Left colon (tissue), 2 donors: ENCODE measurements at regions not wholly inside any gene's neighbourhood (a gene's known extent, or its start where the extent isn't known, plus 50 kb on each side); places are given as distances from the start of the nearest gene placed in this dataset.

Source experiments
- ATAC-seq: fragments of 200-7000 bp; cut with Tn5 transposase; one replicate; pipeline ENCODE4 v1.9.1; 2020; ENCODE audit warnings: mild to moderate bottlenecking, moderate library complexity
- DNase-seq, 2 donors: peaks; one replicate each; pipeline ENCODE4 v3.0.0-alpha.2; 2020
- intact Hi-C, 2 donors: fragments of 100-400 bp; cut with DNase I in 1 of 2; cut with micrococcal nuclease in 1 of 2; formaldehyde crosslinking; loops; one replicate each; pipeline versions ENCODE4 v1.11.2 to v1.14.0; 2022; cut with DNase I, micrococcal nuclease
- donor health status: DM: no; HTN: no; CAD: no.
- donor health status: DM: yes; HTN: yes; CAD: no.

DNA sequence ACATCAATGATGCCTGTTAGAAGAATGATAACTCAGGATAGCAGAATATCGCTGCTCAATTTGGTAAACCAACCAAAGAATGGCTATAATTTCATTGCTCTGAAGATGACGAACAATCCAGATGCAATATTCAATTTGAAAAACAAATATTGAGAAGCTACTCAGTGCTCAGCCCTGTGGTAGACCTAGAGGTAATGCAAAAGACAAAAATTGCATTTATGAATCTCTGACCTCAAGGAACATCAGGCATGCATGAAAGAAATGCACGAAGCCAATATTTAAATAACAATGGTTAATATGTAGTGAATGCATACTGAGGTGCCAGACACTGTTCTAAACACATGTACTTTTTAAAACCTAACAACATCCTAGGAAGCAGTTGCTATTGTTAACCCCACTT lies 298.6 kb upstream of the TMTC1 start:
- DNase-seq (no peak), ATAC-seq (no peak)
- intact Hi-C loops: no loop called here

GRCh38 chr12:30074916-30075315 lies 291.2 kb upstream of the TMTC1 start:
- intact Hi-C loops: no loop called here
- no peak for ATAC-seq

DNA sequence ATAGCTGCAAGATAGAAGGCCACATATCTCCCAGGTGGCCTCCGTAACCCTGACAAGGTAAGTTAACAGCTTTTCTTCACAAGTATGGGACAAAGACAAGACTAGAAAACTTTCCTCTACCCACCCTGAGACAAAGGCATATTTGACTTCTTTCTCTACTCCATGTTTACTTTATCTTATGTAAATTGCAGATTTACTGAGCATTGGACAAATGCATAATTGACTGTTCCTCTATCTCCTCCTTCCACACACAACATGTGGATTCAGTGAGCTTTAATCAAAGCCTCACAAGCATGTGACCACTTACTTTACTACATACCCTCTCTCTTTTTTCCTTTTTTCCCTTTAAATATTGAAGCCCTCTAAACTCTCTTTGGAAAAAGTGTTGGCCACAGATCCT lies 289.1 kb upstream of the TMTC1 start:
- ATAC-seq (no peak), DNase-seq (no peak)
- intact Hi-C loops: no loop called here

More at GRCh38 chr12:30074916-30075315, 291.2 kb upstream of the TMTC1 start:
- no peak for DNase-seq

DNA sequence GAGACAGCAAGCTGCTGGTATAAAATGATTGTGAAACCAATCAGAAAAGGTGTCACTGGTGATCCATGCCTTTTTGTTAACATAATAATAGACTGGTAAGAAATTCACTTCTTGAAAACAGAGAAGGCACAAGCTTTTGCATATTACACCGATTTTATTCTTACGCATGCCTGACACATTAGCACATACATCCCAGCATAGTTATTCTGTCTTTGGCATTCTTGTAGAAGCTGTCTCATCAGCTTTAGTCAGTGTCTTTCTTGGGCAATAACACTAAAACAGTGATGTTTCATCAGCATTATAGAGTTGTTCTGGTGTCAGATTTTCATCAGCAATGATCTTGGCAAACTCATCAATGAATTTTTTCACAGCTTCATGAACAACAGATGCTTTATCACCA lies 283.4 kb upstream of the TMTC1 start:
- DNase-seq (no peak), ATAC-seq (no peak)
- intact Hi-C loops: no loop called here

DNA sequence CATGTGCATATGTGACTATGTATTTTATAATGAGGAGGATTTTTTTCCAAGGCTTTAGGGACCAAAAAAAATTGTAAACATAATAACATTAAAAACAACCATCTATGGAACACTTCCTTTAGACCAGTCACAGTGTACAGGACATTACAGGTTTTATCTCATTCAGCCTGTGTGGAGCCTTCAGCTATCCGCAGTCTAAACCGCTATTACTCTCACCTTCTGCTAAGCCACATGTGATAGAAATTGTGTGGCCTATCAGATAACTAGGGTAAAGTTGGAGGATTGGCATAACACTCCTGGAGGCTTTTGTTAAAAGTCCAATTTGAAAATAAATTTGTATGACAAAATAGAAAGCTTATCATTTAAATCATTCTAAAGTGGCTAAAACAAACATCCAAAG lies 281.2 kb upstream of the TMTC1 start:
- ATAC-seq (no peak), DNase-seq (no peak)
- intact Hi-C loops: no loop called here

DNA sequence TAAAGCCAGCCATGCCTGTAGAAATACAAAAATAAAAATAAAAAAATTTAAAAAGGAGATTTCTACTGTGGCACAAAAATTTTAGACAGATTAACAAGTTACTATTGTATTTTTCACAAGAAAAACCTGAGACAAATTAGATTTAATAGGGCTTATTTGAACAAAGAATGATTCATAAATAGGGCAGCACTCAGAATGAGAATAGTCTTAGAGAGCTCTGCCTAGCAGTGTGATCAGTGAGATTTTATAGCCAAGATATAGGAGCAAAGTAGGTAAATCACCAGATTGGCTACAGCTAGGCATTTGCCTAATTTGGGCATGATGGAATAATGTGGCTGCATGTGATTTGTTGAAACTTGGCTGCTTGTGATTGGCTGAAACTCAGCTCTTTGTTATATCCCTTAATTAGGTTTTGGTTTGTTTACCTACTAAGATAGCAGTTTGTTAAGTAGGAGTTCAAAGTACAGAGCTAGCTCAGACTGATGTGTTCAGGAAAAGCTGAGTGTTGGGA lies 279.7 kb upstream of the TMTC1 start:
- DNase-seq (no peak), ATAC-seq (no peak)
- intact Hi-C loops: no loop called here

DNA sequence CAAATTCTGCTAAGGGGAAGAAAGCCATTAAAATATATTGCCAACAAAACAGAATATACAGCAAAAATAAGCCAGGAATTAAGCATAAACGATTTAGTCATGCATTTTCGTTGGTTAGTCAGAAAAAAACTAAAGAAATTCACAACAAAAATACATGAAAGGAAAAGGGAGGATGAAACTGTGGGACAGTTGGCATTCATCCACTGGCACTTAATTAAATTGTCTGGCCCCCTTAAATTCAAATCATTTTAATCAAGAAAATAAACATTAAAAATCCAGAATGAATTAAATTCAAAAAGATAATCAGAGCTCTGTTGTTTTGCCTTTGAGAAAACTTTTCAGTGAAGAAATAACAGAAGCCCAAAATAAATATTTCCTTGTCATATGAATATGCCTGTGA lies 264.6 kb upstream of the TMTC1 start:
- intact Hi-C loops: no loop called here
- no peak for DNase-seq
- ATAC-seq: no peak

GRCh38 chr12:30047516-30048254 lies 263.9 kb upstream of the TMTC1 start:
- DNase-seq (no peak), ATAC-seq (no peak)

DNA sequence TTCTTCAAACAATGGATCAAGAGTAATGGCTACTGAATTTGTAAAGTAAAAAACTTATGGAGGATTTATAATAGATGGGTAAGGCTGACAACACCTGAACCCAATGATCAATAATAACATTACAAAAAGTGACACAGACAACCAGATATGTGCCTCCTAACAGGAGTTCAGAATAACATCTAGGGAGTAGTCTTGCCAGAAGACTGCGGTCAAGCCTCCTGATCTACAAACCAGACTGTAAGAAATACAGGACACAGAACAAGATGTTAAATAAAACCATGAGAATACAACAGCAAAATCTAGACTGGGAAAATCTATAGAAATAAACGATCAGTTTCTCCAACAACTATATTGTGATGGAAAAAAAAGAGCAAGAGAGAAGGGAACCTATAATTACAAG lies 262.6 kb upstream of the TMTC1 start:
- no peak for ATAC-seq
- intact Hi-C loops: no loop called here
- DNase-seq: no peak

More at GRCh38 chr12:30047516-30048254, 263.9 kb upstream of the TMTC1 start:
- intact Hi-C loops: no loop called here

- ATAC-seq: no peak
- intact Hi-C loops: no loop called here
- no peak for DNase-seq
Observed at GRCh38 chr12:30045171-30045570, 261.4 kb upstream of the TMTC1 start.

- no peak for ATAC-seq
- intact Hi-C loops: no loop called here
- no peak for DNase-seq
Observed at GRCh38 chr12:30044206-30044605, 260.5 kb upstream of the TMTC1 start.

DNA sequence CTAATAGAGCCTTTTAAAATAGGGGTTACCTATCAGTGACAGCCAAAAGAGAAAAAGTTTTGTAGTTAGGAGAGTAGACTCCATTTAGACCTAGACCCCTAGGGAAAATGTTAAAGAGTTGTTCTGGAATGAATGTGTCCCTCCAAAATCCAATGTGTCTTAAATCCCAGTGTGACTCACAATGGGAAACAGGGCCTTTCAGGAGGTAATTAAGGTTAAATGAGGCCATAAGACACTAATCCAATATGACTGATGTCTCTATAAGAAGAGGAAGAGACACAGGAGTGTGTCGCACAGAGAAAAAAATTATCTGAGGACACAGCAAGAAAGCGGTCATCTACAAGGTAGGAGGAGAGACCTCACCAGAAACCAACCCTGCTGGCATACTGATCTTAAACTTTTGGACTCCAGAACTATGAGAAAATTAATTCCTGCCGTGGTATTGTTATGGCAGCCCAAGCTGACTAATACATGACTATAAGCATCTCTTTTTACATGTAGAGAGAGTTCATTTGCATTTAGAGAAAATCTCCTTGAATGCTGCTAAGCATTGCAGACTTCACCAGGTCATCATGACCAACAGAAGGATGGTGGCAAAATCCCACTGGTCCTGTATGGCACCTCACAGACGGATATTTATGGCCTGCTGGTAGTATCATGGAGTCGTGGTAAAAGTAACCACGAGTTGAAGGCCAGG lies 259.6 kb upstream of the TMTC1 start:
- DNase-seq (no peak), ATAC-seq (no peak)
- intact Hi-C loops: no loop called here

- ATAC-seq: no peak
Observed at GRCh38 chr12:30041096-30041495, 257.4 kb upstream of the TMTC1 start.

DNA sequence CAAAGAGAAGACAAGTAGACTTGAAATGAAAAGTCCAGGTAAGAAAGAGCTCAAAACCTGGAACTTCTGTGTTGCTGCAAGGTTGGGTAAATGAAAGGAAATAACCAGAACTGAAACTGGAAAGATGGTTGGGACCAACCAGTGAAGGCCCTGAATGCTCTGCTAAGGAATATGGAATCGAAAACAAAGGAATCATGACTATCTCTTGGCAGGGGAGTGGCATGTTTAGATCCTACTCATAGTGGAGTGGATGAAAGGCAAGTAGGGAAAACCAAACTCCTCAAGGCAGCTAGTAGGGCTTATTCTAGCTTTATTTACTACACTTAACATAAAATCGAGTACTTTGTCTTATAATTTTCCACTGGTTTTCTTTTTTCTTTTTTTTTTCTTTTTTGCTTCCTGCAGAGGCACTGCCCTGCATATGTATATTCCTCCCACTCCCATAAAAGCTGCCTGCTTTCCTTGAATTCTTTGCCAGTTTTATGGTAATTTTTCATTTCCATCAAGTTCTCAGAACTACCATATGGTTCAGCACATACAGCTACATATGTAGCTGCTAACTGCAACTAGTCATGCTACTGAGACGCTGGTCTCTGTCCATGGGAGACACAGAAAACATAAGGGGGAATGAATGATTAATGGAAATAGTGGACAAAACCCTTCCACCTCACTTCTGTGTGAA lies 247.1 kb upstream of the TMTC1 start:
- intact Hi-C loops: no loop called here
- DNase-seq (no peak), ATAC-seq (no peak)

More at GRCh38 chr12:30041096-30041495, 257.4 kb upstream of the TMTC1 start:
- intact Hi-C loops: no loop called here
- DNase-seq: no peak

GRCh38 chr12:30026621-30027234 lies 243.0 kb upstream of the TMTC1 start:
- ATAC-seq (no peak), DNase-seq (no peak)
- intact Hi-C loops: no loop called here

GRCh38 chr12:30025317-30025716 lies 241.6 kb upstream of the TMTC1 start:
- intact Hi-C loops: no loop called here
- no peak for ATAC-seq
- no peak for DNase-seq

GRCh38 chr12:30023186-30023585 lies 239.4 kb upstream of the TMTC1 start:
- ATAC-seq (no peak), DNase-seq (no peak)
- intact Hi-C loops: no loop called here

DNA sequence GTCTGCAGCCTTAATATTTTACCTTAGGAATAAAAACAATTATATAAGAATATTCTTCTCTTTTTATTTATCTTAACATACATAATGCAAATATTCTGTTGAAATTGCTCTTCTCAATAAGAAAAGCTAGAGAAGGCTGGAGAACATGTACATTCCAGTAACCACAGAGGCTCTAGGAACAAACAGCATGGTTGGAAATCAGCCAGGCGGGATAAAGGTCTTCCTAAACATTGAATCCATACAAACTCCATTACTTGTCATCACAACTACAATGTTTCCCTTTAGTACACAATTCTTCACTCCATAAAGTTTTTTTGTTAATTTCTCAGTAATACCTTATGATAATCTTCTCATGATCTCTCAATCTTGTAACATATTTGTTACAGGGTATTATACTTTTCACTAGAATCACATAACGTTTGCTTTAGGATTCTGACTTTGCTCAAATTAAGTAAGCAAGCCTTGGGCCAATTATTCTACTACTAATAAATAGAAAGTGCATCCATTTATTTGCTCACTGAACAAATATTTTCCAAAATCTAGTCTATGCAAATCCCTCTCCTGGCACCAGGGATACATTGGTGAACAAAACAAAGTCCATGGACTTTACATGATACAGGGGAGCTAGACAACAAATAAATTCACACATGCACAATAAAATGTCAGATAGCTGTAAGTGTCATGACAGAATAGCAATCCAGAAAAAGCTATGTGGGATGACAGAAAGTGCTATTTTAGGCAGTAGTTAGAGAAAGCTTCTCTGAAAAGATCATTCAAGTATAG lies 237.5 kb upstream of the TMTC1 start:
- intact Hi-C loops: no loop called here
- DNase-seq: no peak
- no peak for ATAC-seq
